PC-9 (cell line): ENCODE measurements at regions not wholly inside any gene's neighbourhood (a gene's known extent, or its start where the extent isn't known, plus 50 kb on each side); places are given as distances from the start of the nearest gene placed in this dataset.

Experiments used
- BruUV-seq: library from RNA; stranded (reverse); fragments of 400-500 nt; replicated peaks from 2 replicates; lab custom pipeline; 2021; lab: Mats Ljungman, UMichigan
- CTCF ChIA-PET: fragments of 300-600 bp; sonication (Branson Sonifier 250); formaldehyde crosslinking; loops from one replicate; lab custom pipeline; 2022; ENCODE audit warnings: antibody characterized with exemption; lab: Charles Lee
- POLR2A ChIA-PET: fragments of 300-600 bp; sonication (Branson Sonifier 250); formaldehyde crosslinking; loops from one replicate; lab custom pipeline; 2022; ENCODE audit warnings: antibody characterized with exemption; ENCODE audit not compliant: unreplicated experiment; lab: Charles Lee
- DNase-seq, 2 experiments: peaks; one replicate each; pipeline versions ENCODE4 v3.0.0 to v3.0.0-alpha.2; 2015 to 2022; ENCODE audit warnings: mixed read lengths in 1 of 2
- H2AFZ ChIP-seq: fragments of 200-600 bp; sonication (generic); 2 replicates; pipeline ENCODE4 v1.8.1; 2017; ENCODE audit warnings: antibody characterized with exemption
- H3F3A ChIP-seq: fragments of 200-600 bp; sonication (generic); 2 replicates; pipeline ENCODE4 v1.8.1; 2017; ENCODE audit warnings: antibody characterized with exemption, mild to moderate bottlenecking, low read depth; ENCODE audit not compliant: insufficient read depth
- H3K27ac ChIP-seq: fragments of 200-600 bp; sonication (generic); 2 replicates; pipeline ENCODE4 v1.6.1; 2016; ENCODE audit warnings: mixed run types
- H3K27me3 ChIP-seq: fragments of 200-600 bp; sonication (generic); 2 replicates; pipeline ENCODE4 v1.6.1; 2016; ENCODE audit warnings: low read depth, mixed run types; ENCODE audit not compliant: insufficient read depth
- H3K36me3 ChIP-seq: fragments of 200-600 bp; sonication (generic); 2 replicates; pipeline ENCODE4 v1.6.1; 2016; ENCODE audit warnings: low read depth, mixed run types
- H3K4me1 ChIP-seq: fragments of 200-600 bp; sonication (generic); replicated peaks from 2 replicates; pipeline ENCODE4 v1.6.1; 2016; ENCODE audit warnings: mixed run types; ENCODE audit not compliant: insufficient read depth
- H3K4me2 ChIP-seq: fragments of 200-600 bp; sonication (generic); 2 replicates; pipeline ENCODE4 v1.6.1; 2017; ENCODE audit warnings: mixed run types
- H3K4me3 ChIP-seq: fragments of 200-600 bp; sonication (generic); 2 replicates; pipeline ENCODE4 v1.6.1; 2016; ENCODE audit warnings: mixed run types
- H3K79me2 ChIP-seq: fragments of 200-600 bp; sonication (generic); 2 replicates; pipeline ENCODE4 v1.6.1; 2017; ENCODE audit warnings: low read depth, mixed run types
- H3K9me2 ChIP-seq: fragments of 200-600 bp; sonication (generic); 2 replicates; pipeline ENCODE4 v1.8.1; 2017; ENCODE audit warnings: mild to moderate bottlenecking; ENCODE audit not compliant: insufficient read depth
- H3K9me3 ChIP-seq: fragments of 200-600 bp; sonication (generic); 2 replicates; pipeline ENCODE4 v1.8.1; 2016; ENCODE audit warnings: low read depth; ENCODE audit not compliant: insufficient read depth
- H4K20me1 ChIP-seq: fragments of 200-600 bp; sonication (generic); 2 replicates; pipeline ENCODE4 v1.8.1; 2017; ENCODE audit not compliant: insufficient read depth
- EZH2 ChIP-seq: fragments of 200-600 bp; sonication (generic); IDR thresholded peaks from 2 replicates; pipeline ENCODE4 v1.8.0; 2017; ENCODE audit warnings: antibody characterized with exemption, low read depth
- intact Hi-C: fragments of 100-400 bp; cut with micrococcal nuclease; formaldehyde crosslinking; loops from one replicate; pipeline ENCODE4 v1.10.0; 2022; ENCODE audit not compliant: unreplicated experiment
- TF ChIP-seq, protein P1 (sequence below): fragments of 200-600 bp; sonication (generic); conservative IDR thresholded peaks from 2 replicates; pipeline ENCODE4 v1.6.1; 2017; ENCODE audit warnings: mixed run types, antibody characterized with exemption, mild to moderate bottlenecking, moderate library complexity

DNA sequence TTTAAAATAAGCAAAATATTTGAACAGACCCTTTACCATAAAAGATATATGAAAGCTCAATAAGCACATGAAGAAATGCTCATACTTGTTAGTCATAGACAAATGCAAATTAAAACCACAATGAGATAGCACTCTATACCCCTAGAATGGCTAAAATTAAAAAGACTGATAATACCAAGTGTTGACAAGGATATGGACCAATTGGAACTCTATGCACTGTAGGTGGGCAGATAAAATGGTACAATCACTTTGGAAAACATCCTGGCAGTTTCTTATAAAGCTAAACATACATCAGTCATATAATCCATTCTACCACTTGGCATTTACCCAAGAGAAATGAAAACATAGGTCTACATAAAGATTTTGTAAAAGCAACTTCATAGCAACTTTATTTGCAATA is 293.0 kb upstream of the TLE3 start:
- ChIA-PET CTCF (interaction anchor here (0.5 to 0.6 kb wide), 4 partner anchors 233 to 1162 kb away, joined by 3 to 5 read pairs (median 3); no protein-coding TSS in a partner anchor), POLR2A (no interaction called here)
- no peaks in the 10 kb centered on the region for H3K4me1 ChIP-seq
- DNase-seq = no peak
- intact Hi-C loops = no loop called here
- H2AFZ ChIP-seq = no peak overlapping the region
- no peaks in the 10 kb centered on the region for H3K27me3 ChIP-seq
- H3K9me2 ChIP-seq = no peaks in the 10 kb centered on the region
- H3K4me2 ChIP-seq = no peak overlapping the region
- H3K9me3 ChIP-seq = no peaks in the 10 kb centered on the region
- H3K27ac ChIP-seq = no peak overlapping the region
- no TSS peak for BruUV-seq
- no peaks in the 10 kb centered on the region for H4K20me1 ChIP-seq
- H3K79me2 ChIP-seq = no peaks in the 10 kb centered on the region
- H3K36me3 ChIP-seq = no peaks in the 10 kb centered on the region
- H3F3A ChIP-seq = no peaks in the 10 kb centered on the region
- no peak overlapping the region for H3K4me3 ChIP-seq
- TF ChIP-seq, protein P1, sequence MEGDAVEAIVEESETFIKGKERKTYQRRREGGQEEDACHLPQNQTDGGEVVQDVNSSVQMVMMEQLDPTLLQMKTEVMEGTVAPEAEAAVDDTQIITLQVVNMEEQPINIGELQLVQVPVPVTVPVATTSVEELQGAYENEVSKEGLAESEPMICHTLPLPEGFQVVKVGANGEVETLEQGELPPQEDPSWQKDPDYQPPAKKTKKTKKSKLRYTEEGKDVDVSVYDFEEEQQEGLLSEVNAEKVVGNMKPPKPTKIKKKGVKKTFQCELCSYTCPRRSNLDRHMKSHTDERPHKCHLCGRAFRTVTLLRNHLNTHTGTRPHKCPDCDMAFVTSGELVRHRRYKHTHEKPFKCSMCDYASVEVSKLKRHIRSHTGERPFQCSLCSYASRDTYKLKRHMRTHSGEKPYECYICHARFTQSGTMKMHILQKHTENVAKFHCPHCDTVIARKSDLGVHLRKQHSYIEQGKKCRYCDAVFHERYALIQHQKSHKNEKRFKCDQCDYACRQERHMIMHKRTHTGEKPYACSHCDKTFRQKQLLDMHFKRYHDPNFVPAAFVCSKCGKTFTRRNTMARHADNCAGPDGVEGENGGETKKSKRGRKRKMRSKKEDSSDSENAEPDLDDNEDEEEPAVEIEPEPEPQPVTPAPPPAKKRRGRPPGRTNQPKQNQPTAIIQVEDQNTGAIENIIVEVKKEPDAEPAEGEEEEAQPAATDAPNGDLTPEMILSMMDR = no peak
- no peak for TF ChIP-seq EZH2

DNA sequence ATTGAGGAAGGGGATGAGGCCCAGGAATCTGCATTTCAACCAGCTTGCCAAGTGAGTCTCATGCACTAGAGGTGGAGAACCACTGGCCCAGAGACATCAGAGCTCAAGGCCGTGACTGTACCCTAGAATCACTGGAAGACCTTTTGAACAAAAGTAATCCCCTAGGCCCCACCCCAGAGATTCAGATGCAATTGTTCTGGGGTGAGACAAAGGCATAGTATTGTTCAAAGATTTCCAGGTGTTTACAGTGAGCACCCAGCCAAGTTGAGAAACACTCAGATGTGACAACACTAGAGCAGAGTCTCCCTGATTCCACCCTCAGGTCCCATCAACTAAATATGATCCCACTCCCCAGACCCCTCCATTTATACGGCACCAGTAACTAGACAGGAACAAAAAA is 290.3 kb upstream of the TLE3 start:
- no peaks in the 10 kb centered on the region for H3K36me3 ChIP-seq
- intact Hi-C loops = no loop called here
- BruUV-seq = no TSS peak
- no peaks in the 10 kb centered on the region for H3K9me2 ChIP-seq
- no peak overlapping the region for H3K4me2 ChIP-seq
- H3K4me1 ChIP-seq = no peaks in the 10 kb centered on the region
- no peak overlapping the region for H2AFZ ChIP-seq
- TF ChIP-seq, protein P1 = no peak
- TF ChIP-seq EZH2 = no peak
- no peak for DNase-seq
- H3K27ac ChIP-seq = no peak overlapping the region
- POLR2A ChIA-PET = no interaction called here
- H3K4me3 ChIP-seq = no peak overlapping the region
- no peaks in the 10 kb centered on the region for H3K27me3 ChIP-seq
- no peaks in the 10 kb centered on the region for H3K9me3 ChIP-seq
- H3K79me2 ChIP-seq = no peaks in the 10 kb centered on the region
- H3F3A ChIP-seq = no peaks in the 10 kb centered on the region
- CTCF ChIA-PET = no interaction called here
- H4K20me1 ChIP-seq = no peaks in the 10 kb centered on the region

DNA sequence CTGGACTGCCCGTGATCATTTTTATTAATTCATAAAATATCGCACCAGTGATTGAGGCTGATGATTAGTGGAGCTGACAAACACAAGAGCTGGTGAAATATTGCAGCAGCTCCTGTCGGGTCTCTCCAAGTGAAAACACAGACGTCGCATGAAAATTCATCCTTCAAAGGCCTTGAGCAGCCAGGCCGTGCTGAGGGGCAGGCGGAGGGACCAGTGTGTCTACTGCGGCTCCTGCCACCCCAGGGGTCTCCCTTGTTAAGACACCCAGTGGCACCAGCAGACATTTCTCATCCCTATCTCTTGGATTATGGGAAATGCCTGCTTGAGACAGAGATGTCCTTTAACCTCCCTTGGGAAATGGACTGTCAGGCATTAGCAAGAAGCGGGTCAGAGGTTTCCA is 289.4 kb upstream of the TLE3 start:
- no peaks in the 10 kb centered on the region for H3K9me2 ChIP-seq
- TF ChIP-seq, protein P1 = no peak
- TF ChIP-seq EZH2 = no peak
- H3K79me2 ChIP-seq = no peaks in the 10 kb centered on the region
- no TSS peak for BruUV-seq
- no peaks in the 10 kb centered on the region for H3K4me1 ChIP-seq
- H3K27me3 ChIP-seq = no peaks in the 10 kb centered on the region
- H3F3A ChIP-seq = no peaks in the 10 kb centered on the region
- no peaks in the 10 kb centered on the region for H4K20me1 ChIP-seq
- CTCF ChIA-PET = interaction anchor here (0.7 kb wide), 1 partner anchor 39 kb away, joined by 4 read pairs; no protein-coding TSS in a partner anchor
- no peak overlapping the region for H3K27ac ChIP-seq
- H3K4me2 ChIP-seq = no peak overlapping the region
- no peaks in the 10 kb centered on the region for H3K36me3 ChIP-seq
- H2AFZ ChIP-seq = no peak overlapping the region
- H3K4me3 ChIP-seq = no peak overlapping the region
- no peak for DNase-seq
- intact Hi-C loops = no loop called here
- POLR2A ChIA-PET = no interaction called here
- no peaks in the 10 kb centered on the region for H3K9me3 ChIP-seq
